ENCODE measurements at regions not wholly inside any gene's neighbourhood (a gene's known extent, or its start where the extent isn't known, plus 50 kb on each side); places are given as distances from the start of the nearest gene placed in this dataset.

- Histone ChIP-seq H3K36me3 (ENCODE audit: insufficient read depth, low read length) (no peaks in the 10 kb centered on the region), H2AFZ (ENCODE audit: low read length) (no peak overlapping the region)
- DNase-seq (ENCODE audit: insufficient read length, low spot score, missing footprints), result no peak
These were observed 387.0 kb upstream of the DDI1 start for GRCh38 chr11:103649401-103649895.

DNA sequence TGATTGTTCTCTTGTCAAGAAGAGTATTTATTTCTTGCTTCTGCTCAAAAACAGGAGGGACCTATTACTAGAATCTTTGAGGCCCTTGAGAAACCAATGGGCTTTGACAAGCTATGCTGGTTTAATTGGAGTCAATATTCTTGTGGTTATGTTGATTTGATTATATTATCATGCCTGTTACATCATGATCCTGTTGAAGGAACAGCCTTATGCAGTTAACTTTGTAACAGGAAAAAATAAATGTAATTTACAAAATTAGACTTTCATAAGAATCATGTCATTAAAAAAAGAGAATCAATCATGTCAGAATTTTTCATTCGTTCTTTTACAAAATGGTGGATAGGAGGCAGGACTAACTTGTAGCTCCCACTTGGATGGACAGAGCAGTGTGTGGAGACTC is 386.1 kb upstream of the DDI1 start:
- H3K79me2 ChIP-seq (ENCODE audit: insufficient read depth, low read length), result no peaks in the 10 kb centered on the region
- no peaks in the 10 kb centered on the region for H3K27me3 ChIP-seq (ENCODE audit: insufficient read depth, low read length)
- TF ChIP-seq, protein P1, sequence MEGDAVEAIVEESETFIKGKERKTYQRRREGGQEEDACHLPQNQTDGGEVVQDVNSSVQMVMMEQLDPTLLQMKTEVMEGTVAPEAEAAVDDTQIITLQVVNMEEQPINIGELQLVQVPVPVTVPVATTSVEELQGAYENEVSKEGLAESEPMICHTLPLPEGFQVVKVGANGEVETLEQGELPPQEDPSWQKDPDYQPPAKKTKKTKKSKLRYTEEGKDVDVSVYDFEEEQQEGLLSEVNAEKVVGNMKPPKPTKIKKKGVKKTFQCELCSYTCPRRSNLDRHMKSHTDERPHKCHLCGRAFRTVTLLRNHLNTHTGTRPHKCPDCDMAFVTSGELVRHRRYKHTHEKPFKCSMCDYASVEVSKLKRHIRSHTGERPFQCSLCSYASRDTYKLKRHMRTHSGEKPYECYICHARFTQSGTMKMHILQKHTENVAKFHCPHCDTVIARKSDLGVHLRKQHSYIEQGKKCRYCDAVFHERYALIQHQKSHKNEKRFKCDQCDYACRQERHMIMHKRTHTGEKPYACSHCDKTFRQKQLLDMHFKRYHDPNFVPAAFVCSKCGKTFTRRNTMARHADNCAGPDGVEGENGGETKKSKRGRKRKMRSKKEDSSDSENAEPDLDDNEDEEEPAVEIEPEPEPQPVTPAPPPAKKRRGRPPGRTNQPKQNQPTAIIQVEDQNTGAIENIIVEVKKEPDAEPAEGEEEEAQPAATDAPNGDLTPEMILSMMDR (IDR thresholded peaks at IDR 0.05; ENCODE audit: extremely low read depth, low read depth, low read length), result no peak
- peaks cover 2% of the 10 kb centered on the region for H3K9me3 ChIP-seq (ENCODE audit: low read depth, low read length)
- DNase-seq (ENCODE audit: insufficient read length, low spot score, missing footprints), result no peak
- H3K36me3 ChIP-seq (ENCODE audit: insufficient read depth, low read length), result no peaks in the 10 kb centered on the region
- no peak overlapping the region for H2AFZ ChIP-seq (ENCODE audit: low read length)
- H4K20me1 ChIP-seq (ENCODE audit: insufficient read depth, low read length), result no peaks in the 10 kb centered on the region
- no peak overlapping the region for H3K4me2 ChIP-seq (ENCODE audit: insufficient read depth, low read length)
- no peak overlapping the region for H3K27ac ChIP-seq (ENCODE audit: low read depth, low read length)
- H3K4me1 ChIP-seq (ENCODE audit: insufficient read depth, low read length), result peaks cover 11% of the 10 kb centered on the region
- no peak overlapping the region for H3K4me3 ChIP-seq (ENCODE audit: insufficient read depth, low read length)

More at GRCh38 chr11:103649401-103649895, 387.0 kb upstream of the DDI1 start:
- TF ChIP-seq, protein P1 (IDR thresholded peaks at IDR 0.05; ENCODE audit: extremely low read depth, low read depth, low read length), result no peak
- H3K4me2 ChIP-seq (ENCODE audit: insufficient read depth, low read length), result no peak overlapping the region
- no peak overlapping the region for H3K4me3 ChIP-seq (ENCODE audit: insufficient read depth, low read length)
- peaks cover 11% of the 10 kb centered on the region for H3K4me1 ChIP-seq (ENCODE audit: insufficient read depth, low read length)
- H3K79me2 ChIP-seq (ENCODE audit: insufficient read depth, low read length), result no peaks in the 10 kb centered on the region
- H4K20me1 ChIP-seq (ENCODE audit: insufficient read depth, low read length), result no peaks in the 10 kb centered on the region
- no peaks in the 10 kb centered on the region for H3K27me3 ChIP-seq (ENCODE audit: insufficient read depth, low read length)
- no peak overlapping the region for H3K27ac ChIP-seq (ENCODE audit: low read depth, low read length)
- H3K9me3 ChIP-seq (ENCODE audit: low read depth, low read length), result peaks cover 2% of the 10 kb centered on the region

- peaks cover 2% of the 10 kb centered on the region for H3K9me3 ChIP-seq (ENCODE audit: low read depth, low read length)
- H3K27ac ChIP-seq (ENCODE audit: low read depth, low read length), result no peak overlapping the region
- TF ChIP-seq, protein P1 (IDR thresholded peaks at IDR 0.05; ENCODE audit: extremely low read depth, low read depth, low read length), result no peak
- no peaks in the 10 kb centered on the region for H4K20me1 ChIP-seq (ENCODE audit: insufficient read depth, low read length)
- H2AFZ ChIP-seq (ENCODE audit: low read length), result no peak overlapping the region
- H3K79me2 ChIP-seq (ENCODE audit: insufficient read depth, low read length), result no peaks in the 10 kb centered on the region
- no peaks in the 10 kb centered on the region for H3K36me3 ChIP-seq (ENCODE audit: insufficient read depth, low read length)
- H3K27me3 ChIP-seq (ENCODE audit: insufficient read depth, low read length), result no peaks in the 10 kb centered on the region
- no peak overlapping the region for H3K4me3 ChIP-seq (ENCODE audit: insufficient read depth, low read length)
- H3K4me1 ChIP-seq (ENCODE audit: insufficient read depth, low read length), result peaks cover 11% of the 10 kb centered on the region
- no peak overlapping the region for H3K4me2 ChIP-seq (ENCODE audit: insufficient read depth, low read length)
- DNase-seq (ENCODE audit: insufficient read length, low spot score, missing footprints), result no peak
These were observed 385.0 kb upstream of the DDI1 start for GRCh38 chr11:103651341-103651998.

GRCh38 chr11:103652013-103652412 is 384.4 kb upstream of the DDI1 start:
- peak; percentile 8 for DNase-seq (ENCODE audit: insufficient read length, low spot score, missing footprints)
- TF ChIP-seq, protein P1 (IDR thresholded peaks at IDR 0.05; ENCODE audit: extremely low read depth, low read depth, low read length), result no peak
- no peak overlapping the region for H3K4me2 ChIP-seq (ENCODE audit: insufficient read depth, low read length)

More at GRCh38 chr11:103652013-103652412, 384.4 kb upstream of the DDI1 start:
- no peak overlapping the region for H3K27ac ChIP-seq (ENCODE audit: low read depth, low read length)
- no peaks in the 10 kb centered on the region for H3K79me2 ChIP-seq (ENCODE audit: insufficient read depth, low read length)
- no peak overlapping the region for H2AFZ ChIP-seq (ENCODE audit: low read length)
- no peaks in the 10 kb centered on the region for H3K27me3 ChIP-seq (ENCODE audit: insufficient read depth, low read length)
- H3K4me3 ChIP-seq (ENCODE audit: insufficient read depth, low read length), result no peak overlapping the region
- no peaks in the 10 kb centered on the region for H3K36me3 ChIP-seq (ENCODE audit: insufficient read depth, low read length)
- peaks cover 2% of the 10 kb centered on the region for H3K9me3 ChIP-seq (ENCODE audit: low read depth, low read length)
- peaks cover 11% of the 10 kb centered on the region for H3K4me1 ChIP-seq (ENCODE audit: insufficient read depth, low read length)
- H4K20me1 ChIP-seq (ENCODE audit: insufficient read depth, low read length), result no peaks in the 10 kb centered on the region
